HEK293 (cell line): ENCODE measurements at regions not wholly inside any gene's neighbourhood (a gene's known extent, or its start where the extent isn't known, plus 50 kb on each side); places are given as distances from the start of the nearest gene placed in this dataset.

Experiments
- CTCF ChIA-PET: fragments of 350-600 bp; formaldehyde crosslinking; extraction: SDS; loops from one replicate; lab custom pipeline; 2021; ENCODE audit warnings: antibody characterized with exemption; lab: Yijun Ruan, JAX
- POLR2A ChIA-PET: fragments of 300-600 bp; formaldehyde crosslinking; extraction: SDS; loops from one replicate; lab custom pipeline; 2020; ENCODE audit warnings: antibody characterized with exemption, inconsistent platforms; lab: Yijun Ruan, JAX
- H3K27ac ChIP-seq: fragments of 200-500 bp; sonication (Bioruptor generic); 2 replicates; pipeline ENCODE4 v1.5.1; 2014; ENCODE audit warnings: low read depth, low read length, control low read depth, inconsistent platforms; ENCODE audit errors: extremely low read depth
- H3K36me3 ChIP-seq, 2 experiments: fragments of 200-500 bp in 1 of 2; sonication (Bioruptor generic) in 1 of 2; 1 replicate in 1 of 2; 2 replicates in 1 of 2; pipeline ENCODE4 v1.5.1; 2014 to 2017; ENCODE audit warnings: inconsistent platforms in 2 of 2, low read length in 2 of 2; ENCODE audit not compliant: control insufficient read depth in 2 of 2, insufficient read depth in 1 of 2
- H3K4me1 ChIP-seq: fragments of 200-500 bp; sonication (Bioruptor generic); 2 replicates; pipeline ENCODE4 v1.5.1; 2014; ENCODE audit warnings: mild to moderate bottlenecking, low read length, inconsistent platforms; ENCODE audit not compliant: control insufficient read depth, insufficient read depth
- H3K4me3 ChIP-seq: 2 replicates; pipeline ENCODE4 v1.5.1; 2011; ENCODE audit warnings: low read depth, mild to moderate bottlenecking, control low read depth, low read length, moderate library complexity
- H3K9me3 ChIP-seq: fragments of 200-500 bp; sonication (Bioruptor generic); 2 replicates; pipeline ENCODE4 v1.5.1; 2014; ENCODE audit warnings: low read depth, low read length, inconsistent platforms; ENCODE audit not compliant: control insufficient read depth, insufficient read depth
- CTCF ChIP-seq: fragments of 450-650 bp; formaldehyde crosslinking; IDR thresholded peaks from 2 replicates; pipeline ENCODE4 v1.5.1; 2016; ENCODE audit warnings: missing biosample characterization, missing genetic modification characterization
- KLF16 ChIP-seq: fragments of 450-650 bp; formaldehyde crosslinking; IDR thresholded peaks from 2 replicates; pipeline ENCODE4 v1.5.1; 2017; ENCODE audit warnings: missing biosample characterization, missing genetic modification characterization
- SALL2 ChIP-seq: fragments of 450-650 bp; formaldehyde crosslinking; IDR thresholded peaks from 2 replicates; pipeline ENCODE4 v1.5.0; 2017; ENCODE audit warnings: missing biosample characterization, mild to moderate bottlenecking, missing genetic modification characterization, borderline replicate concordance
- ZBTB20 ChIP-seq: fragments of 450-650 bp; formaldehyde crosslinking; IDR thresholded peaks from 2 replicates; pipeline ENCODE4 v1.5.1; 2016; ENCODE audit warnings: missing biosample characterization, missing genetic modification characterization
- ZEB2 ChIP-seq: fragments of 450-650 bp; formaldehyde crosslinking; IDR thresholded peaks from 2 replicates; pipeline ENCODE4 v1.5.1; 2016; ENCODE audit warnings: missing biosample characterization, missing genetic modification characterization
- ZFHX2 ChIP-seq: fragments of 450-650 bp; formaldehyde crosslinking; conservative IDR thresholded peaks from 2 replicates; pipeline ENCODE4 v1.5.1; 2016; ENCODE audit warnings: missing biosample characterization, missing genetic modification characterization
- ZFP41 ChIP-seq: fragments of 450-650 bp; formaldehyde crosslinking; IDR thresholded peaks from 2 replicates; pipeline ENCODE4 v1.5.1; 2016; ENCODE audit warnings: missing biosample characterization, missing genetic modification characterization, borderline replicate concordance
- ZNF138 ChIP-seq: fragments of 450-650 bp; formaldehyde crosslinking; IDR thresholded peaks from 2 replicates; pipeline ENCODE4 v1.5.1; 2016; ENCODE audit warnings: missing biosample characterization, missing genetic modification characterization, borderline replicate concordance
- ZNF155 ChIP-seq: fragments of 450-650 bp; formaldehyde crosslinking; IDR thresholded peaks from 2 replicates; pipeline ENCODE4 v1.5.1; 2016; ENCODE audit warnings: missing biosample characterization, missing genetic modification characterization
- ZNF202 ChIP-seq: fragments of 450-650 bp; formaldehyde crosslinking; IDR thresholded peaks from 2 replicates; pipeline ENCODE4 v1.5.1; 2016; ENCODE audit warnings: missing biosample characterization, missing genetic modification characterization, borderline replicate concordance
- ZNF280D ChIP-seq: fragments of 450-650 bp; formaldehyde crosslinking; IDR thresholded peaks from 2 replicates; pipeline ENCODE4 v1.5.1; 2016; ENCODE audit warnings: missing biosample characterization, missing genetic modification characterization
- ZNF354C ChIP-seq: fragments of 450-650 bp; formaldehyde crosslinking; IDR thresholded peaks from 2 replicates; pipeline ENCODE4 v1.5.1; 2016; ENCODE audit warnings: missing biosample characterization, missing genetic modification characterization, low read depth, borderline replicate concordance
- ZNF391 ChIP-seq: fragments of 450-650 bp; formaldehyde crosslinking; IDR thresholded peaks from 2 replicates; pipeline ENCODE4 v1.5.1; 2016; ENCODE audit warnings: low read depth, missing biosample characterization, missing genetic modification characterization, borderline replicate concordance
- ZNF423 ChIP-seq: fragments of 450-650 bp; formaldehyde crosslinking; IDR thresholded peaks from 2 replicates; pipeline ENCODE4 v1.5.1; 2016; ENCODE audit warnings: missing biosample characterization, missing genetic modification characterization
- ZNF510 ChIP-seq: fragments of 450-650 bp; formaldehyde crosslinking; IDR thresholded peaks from 2 replicates; pipeline ENCODE4 v1.5.1; 2018; ENCODE audit warnings: mild to moderate bottlenecking, missing genetic modification characterization, missing biosample characterization; ENCODE audit not compliant: insufficient replicate concordance
- ZNF530 ChIP-seq: fragments of 450-650 bp; formaldehyde crosslinking; IDR thresholded peaks from 2 replicates; pipeline ENCODE4 v1.5.1; 2016; ENCODE audit warnings: low read depth, missing biosample characterization, missing genetic modification characterization
- ZNF658 ChIP-seq: fragments of 450-650 bp; formaldehyde crosslinking; IDR thresholded peaks from 2 replicates; pipeline ENCODE4; 2016; ENCODE audit warnings: missing biosample characterization, missing genetic modification characterization
- ZNF704 ChIP-seq: fragments of 450-650 bp; formaldehyde crosslinking; IDR thresholded peaks from 2 replicates; pipeline ENCODE4 v1.5.1; 2016; ENCODE audit warnings: missing biosample characterization, missing genetic modification characterization
- ZNF707 ChIP-seq: fragments of 450-650 bp; formaldehyde crosslinking; IDR thresholded peaks from 2 replicates; pipeline ENCODE4 v1.5.1; 2016; ENCODE audit warnings: missing biosample characterization, missing genetic modification characterization
- ZNF785 ChIP-seq: fragments of 450-650 bp; formaldehyde crosslinking; IDR thresholded peaks from 2 replicates; pipeline ENCODE4 v1.5.1; 2016; ENCODE audit warnings: missing biosample characterization, missing genetic modification characterization

GRCh38 chr4:145326491-145326890, 146.1 kb upstream of the OTUD4 start:
- no peak overlapping the region for H3K27ac ChIP-seq
- H3K4me1 ChIP-seq = no peaks in the 10 kb centered on the region
- ChIA-PET CTCF (no interaction called here), POLR2A (no interaction called here)
- no peak for TF ChIP-seq ZNF155
- TF ChIP-seq SALL2 (tag by site-specific recombination) = no peak
- no peak for TF ChIP-seq ZNF391
- H3K4me3 ChIP-seq = no peak overlapping the region
- no peaks in the 10 kb centered on the region for H3K36me3 ChIP-seq
- no peaks in the 10 kb centered on the region for H3K9me3 ChIP-seq

- no peaks in the 10 kb centered on the region for H3K36me3 ChIP-seq
- TF ChIP-seq ZBTB20 (tag by site-specific recombination) (no peak), ZFHX2 (tag by site-specific recombination) (no peak), CTCF (tag by site-specific recombination) (no peak), ZNF423 (tag by site-specific recombination) (no peak), ZNF354C (no peak), ZNF202 (tag by site-specific recombination) (no peak), ZFP41 (no peak), ZNF510 (tag by site-specific recombination) (no peak), ZNF530 (no peak), ZNF658 (no peak), ZNF138 (tag by site-specific recombination) (no peak), ZNF785 (tag by site-specific recombination) (no peak), ZEB2 (tag by site-specific recombination) (no peak), ZNF280D (no peak), ZNF707 (no peak), ZNF704 (tag by site-specific recombination) (no peak), KLF16 (tag by site-specific recombination) (no peak)
- ChIA-PET POLR2A (no interaction called here), CTCF (interaction anchor here (0.6 kb wide), 1 partner anchor 56 kb away, joined by 3 read pairs; no protein-coding TSS in a partner anchor)
- H3K9me3 ChIP-seq = no peaks in the 10 kb centered on the region
- H3K4me1 ChIP-seq = no peaks in the 10 kb centered on the region
- H3K27ac ChIP-seq = no peak overlapping the region
- no peak overlapping the region for H3K4me3 ChIP-seq
Measured at GRCh38 chr4:145324161-145324560, 143.8 kb upstream of the OTUD4 start.
